GM19463 (cell line): ENCODE measurements at regions not wholly inside any gene's neighbourhood (a gene's known extent, or its start where the extent isn't known, plus 50 kb on each side); places are given as distances from the start of the nearest gene placed in this dataset.

ENCODE experiments used
- ATAC-seq: cut with Tn5 transposase; IDR thresholded peaks from one replicate; pipeline ENCODE4 v1.9.1; 2021; ENCODE audit warnings: mild to moderate bottlenecking, moderate library complexity; ENCODE audit not compliant: unreplicated experiment

GRCh38 chrX:68897118-68897945 is 68.5 kb downstream of the EFNB1 start:
- no peak for ATAC-seq

GRCh38 chrX:68896581-68896980 is 67.8 kb downstream of the EFNB1 start:
- no peak for ATAC-seq

GRCh38 chrX:68895778-68896177 is 67.0 kb downstream of the EFNB1 start:
- no peak for ATAC-seq

- ATAC-seq, result no peak
These were observed 66.5 kb downstream of the EFNB1 start for GRCh38 chrX:68895341-68895755.

GRCh38 chrX:68894513-68895340 is 65.9 kb downstream of the EFNB1 start:
- ATAC-seq, result no peak

- no peak for ATAC-seq
These were observed 65.3 kb downstream of the EFNB1 start for GRCh38 chrX:68894142-68894512.

- ATAC-seq, result no peak
These were observed 63.8 kb downstream of the EFNB1 start for GRCh38 chrX:68892651-68893050.

- ATAC-seq, result no peak
These were observed 63.3 kb downstream of the EFNB1 start for GRCh38 chrX:68892134-68892533.
